ENCODE measurements at regions not wholly inside any gene's neighbourhood (a gene's known extent, or its start where the extent isn't known, plus 50 kb on each side); places are given as distances from the start of the nearest gene placed in this dataset.

DNA sequence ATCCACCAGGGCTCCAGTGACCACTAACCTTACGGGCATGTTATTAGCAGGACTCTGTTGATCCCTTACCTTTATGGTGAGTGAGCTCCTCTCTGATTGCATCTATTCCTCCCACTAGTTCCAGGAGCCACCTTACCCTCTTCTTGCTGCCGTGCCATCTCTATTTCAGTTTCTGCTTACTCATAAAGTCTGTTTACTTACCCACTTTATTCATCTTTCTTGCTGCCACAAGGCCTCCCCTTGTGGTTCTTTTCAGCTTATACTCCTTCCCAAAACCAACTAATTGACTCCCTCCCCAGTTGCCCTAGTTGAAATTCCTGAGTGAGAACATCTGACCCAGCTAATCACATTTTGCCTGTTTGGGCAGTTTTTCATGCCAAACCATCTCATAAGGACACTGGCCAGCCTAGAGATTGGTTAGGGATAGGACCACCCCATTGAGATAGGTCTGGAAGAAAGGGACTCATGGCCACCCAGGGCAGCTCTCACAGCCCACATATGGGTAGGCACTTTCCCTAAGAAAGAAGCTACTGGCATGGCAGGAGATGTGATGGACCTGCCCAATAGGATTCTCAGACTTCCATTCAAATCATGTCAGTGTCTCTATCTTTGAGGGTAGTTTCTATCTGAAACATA is 412.7 kb downstream of the EFNA5 start:
- no peak for DNase-seq

DNA sequence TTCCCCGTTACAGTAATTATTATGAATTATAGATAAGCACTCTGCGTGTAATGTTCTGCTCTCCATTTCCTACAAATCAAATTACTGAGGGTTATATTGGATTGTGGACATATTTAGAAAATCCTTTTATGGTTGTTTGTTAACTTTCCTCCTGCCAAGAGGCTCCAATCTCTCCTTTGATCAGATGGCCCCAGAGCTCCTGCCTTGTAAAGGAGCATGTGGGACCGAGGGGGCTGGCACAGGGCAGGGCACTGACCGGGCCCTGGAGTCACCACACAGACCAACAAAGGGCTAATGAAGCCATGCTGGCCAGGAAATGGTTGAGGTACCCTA is 415.9 kb downstream of the EFNA5 start:
- no peak for DNase-seq

DNA sequence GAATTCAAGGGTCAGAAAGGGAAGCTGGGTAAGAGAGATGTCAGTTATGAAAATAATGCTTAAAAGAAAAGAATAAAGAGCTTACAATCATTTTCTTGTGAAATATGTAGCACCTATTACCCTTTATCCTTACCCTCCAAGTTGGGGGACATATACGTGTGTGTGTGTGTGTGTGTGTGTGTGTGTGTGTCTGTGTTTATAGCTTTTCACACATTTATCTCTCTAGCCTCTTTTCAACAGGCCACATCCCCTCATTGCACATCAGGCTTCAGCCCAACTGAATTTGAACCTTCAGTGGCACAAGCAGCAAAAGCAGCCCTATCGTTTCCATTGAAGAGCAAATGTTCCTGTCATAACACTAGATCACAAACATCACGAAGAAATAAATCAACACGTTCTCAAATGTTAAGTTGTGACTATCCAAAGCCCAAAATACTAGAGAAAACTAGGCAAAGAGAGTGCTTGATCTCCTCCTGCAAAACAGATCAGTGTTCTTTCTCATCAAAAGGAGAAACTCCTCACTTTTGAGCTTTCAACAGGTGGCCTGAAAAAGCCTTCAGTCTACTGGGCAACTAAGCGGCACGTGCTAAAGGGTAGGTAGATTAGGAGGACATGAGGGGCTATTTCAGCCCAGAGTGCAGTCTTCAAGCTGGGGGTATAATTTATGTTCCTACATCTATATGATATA is 416.4 kb downstream of the EFNA5 start:
- no peak for DNase-seq

DNA sequence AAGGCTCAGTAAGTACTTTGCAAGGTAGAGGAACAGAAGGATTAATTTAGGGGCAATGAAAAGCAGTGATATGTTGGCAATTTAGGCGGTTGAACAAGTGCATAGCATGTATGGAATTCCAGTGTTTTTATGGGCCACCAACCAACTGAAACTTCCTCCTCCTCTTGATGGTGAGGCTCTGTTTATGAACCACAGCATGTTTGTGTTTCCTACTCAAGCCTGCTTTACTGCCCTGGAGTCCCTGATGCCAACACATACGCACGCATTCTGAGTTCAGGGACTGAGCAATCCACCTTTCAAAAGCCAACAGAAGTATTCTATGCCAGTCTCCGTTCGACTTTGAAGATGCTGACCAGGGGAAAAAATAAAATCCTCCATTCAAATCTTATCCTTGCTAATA is 417.5 kb downstream of the EFNA5 start:
- DNase-seq, result no peak

DNA sequence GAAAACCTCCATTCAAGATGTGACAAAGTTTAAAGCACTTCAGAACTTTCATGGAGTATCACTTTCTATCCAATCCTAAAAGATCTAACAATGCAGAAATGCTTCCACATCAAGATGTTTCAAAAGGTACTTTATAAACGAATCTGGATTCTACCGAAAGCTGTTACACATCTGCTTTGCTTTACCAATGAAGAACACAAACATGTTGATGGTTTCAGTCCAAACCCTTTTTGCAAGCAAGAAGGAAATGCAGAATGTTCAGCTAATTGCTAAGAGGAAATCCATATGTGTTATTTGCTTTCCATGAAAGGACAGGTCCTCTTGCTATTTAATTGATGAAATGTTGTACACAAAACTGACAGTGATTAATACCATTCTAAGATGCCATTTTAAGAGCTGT is 419.6 kb downstream of the EFNA5 start:
- no peak for DNase-seq

DNA sequence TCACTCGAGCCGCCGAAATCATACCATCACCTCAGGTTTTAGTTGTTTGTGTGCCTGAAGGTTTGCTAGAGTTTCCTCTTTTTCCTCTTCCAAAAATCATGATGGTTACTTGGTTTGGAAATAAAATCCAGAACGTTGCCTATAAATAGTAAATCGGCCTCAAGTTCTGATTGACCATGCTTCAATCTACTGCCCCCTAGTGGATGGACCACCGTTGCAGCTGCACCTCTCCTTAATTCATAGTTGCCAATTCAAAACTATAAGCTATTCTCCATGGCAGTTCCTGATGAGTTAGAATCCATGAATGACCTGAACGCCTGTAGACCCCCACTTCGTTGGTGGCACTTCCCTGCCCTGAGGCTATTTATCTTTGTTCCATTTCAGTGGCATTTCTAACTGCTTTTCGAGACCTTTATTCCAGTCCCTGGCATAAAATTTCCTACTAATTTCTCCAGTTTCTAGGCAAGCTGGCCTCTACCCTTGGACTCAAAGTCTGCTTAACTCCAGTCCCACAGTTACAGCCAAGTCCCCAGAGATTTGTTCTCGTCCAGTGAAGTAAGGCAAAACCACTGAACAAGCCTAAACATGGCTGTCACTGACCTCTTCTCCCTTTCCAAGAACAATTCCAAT is 422.6 kb downstream of the EFNA5 start:
- peak; percentile 50 for DNase-seq

DNA sequence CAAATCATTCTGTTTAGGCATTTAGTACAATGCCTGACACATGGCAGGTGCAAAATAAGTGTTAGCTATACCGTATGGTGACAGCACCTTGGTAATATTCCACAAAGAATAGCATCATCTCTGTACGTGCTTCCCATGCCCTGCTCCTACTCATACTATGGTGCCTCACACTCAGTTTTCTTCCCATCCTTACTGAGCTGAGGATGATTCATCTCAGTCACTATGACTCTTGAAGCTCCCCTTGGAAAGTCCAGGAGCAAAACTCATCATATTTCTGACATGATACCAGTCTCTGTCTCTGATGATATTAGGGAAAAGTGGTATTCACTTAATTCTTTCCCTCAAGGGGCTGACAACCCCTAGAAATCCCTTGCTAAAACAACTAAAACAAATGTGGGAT is 423.3 kb downstream of the EFNA5 start:
- DNase-seq, result no peak

DNA sequence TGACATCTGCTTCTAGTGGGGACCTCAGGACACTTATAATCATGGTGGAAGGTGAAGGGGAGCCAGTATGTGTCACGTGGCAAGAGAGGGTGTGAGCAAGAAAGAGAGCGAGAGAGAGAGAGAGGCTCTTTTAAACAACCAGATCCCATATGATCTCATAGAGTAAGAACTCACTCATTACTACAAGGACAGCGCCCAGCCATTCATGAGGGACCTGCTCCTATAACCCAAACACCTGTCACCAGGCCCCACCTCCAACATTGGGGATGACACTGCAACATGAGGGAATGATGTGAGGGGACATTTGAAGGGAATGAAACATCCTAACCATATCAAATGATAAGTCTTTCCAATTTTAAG is 427.5 kb downstream of the EFNA5 start:
- DNase-seq, result no peak

DNA sequence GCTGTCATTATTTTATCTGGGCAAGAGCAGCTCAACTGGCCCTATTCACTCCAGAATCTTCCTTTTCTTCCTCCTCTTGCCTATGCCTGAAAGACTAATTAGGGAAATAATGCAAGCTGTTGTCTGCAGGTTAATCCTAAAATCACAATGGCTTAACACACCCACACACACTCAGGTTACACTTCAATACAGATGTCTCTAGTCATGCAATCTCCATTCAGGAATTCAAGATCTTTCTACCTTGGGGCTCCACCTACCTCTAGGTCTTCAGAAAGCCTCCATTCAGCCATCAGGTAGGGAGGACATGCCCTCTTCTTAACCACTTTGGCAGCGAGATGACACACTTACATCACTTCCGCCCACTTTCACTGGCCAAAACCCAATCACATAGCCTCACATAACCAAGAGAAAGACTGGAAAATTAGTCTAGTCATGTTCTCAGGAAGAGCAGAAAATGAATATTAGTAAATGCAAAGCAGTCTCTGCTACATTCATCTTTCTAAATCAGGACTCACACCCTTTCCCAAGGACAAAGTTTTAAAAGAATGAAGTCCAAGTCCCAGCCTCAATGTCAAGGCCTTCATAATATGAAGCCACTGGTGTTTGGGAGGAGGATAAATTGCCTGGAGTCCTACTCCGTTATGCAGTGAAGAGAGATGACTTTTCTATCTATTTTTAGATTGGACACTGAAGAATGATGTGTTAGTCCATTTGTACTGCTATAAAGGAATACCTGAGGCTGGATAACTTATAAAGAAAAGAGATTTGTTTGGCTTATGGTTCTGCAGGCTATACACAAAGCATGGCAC is 428.1 kb downstream of the EFNA5 start:
- DNase-seq, result no peak

DNA sequence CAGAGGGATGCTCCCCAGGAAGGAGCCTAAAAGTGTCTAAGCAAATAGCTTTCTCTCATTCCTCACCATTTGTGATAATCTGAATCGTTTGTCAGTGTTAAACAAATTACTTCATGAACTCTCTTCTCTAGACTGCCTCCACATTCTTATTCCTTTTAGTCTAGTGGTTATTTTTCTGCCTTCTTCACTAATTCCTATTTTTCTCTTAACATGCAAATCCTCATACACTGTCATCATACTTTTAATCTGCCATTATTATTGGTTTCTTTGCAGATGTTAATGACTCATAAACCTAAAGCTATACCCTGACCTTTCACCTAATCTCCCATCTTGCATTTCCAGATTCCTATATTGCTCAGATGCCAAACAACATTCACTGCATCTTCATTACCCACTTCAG is 428.9 kb downstream of the EFNA5 start:
- no peak for DNase-seq

DNA sequence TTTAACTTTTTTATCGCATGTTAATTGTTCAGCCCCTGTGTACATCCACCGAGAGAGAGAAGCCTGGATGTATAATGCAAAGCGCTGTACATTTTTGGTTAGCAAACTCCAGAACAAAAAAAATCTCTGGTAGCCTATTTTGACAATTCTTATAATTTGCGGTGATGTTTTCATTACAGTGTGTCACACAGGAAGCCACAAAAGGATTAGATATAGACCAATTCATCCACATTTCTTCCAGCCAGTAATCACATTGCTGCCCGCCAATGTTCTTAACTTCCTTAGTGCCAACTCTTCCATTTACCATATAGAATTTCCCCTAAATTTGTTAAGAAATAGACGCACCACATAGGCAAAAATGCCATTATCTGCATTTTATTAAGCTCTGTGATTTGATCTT is 435.6 kb downstream of the EFNA5 start:
- no peak for DNase-seq

DNA sequence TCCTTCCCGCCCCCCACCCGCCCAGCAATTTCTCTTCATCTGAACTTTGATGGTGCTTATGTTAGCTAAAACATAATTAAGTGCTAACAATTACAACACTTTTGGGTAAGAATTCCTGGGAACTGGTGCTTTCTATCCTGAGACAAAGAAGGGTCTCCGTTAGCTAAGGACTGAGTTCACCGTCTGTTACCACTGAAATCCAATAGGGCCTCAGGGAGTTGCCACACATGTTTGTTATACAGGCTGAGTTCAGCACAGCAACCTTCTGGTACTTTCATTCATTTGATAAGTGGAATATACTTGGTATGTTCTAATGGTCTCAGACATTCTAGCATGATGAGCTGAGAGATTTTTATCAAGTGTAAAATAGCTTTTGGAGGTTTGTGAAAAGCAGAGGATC is 437.9 kb downstream of the EFNA5 start:
- no peak for DNase-seq

DNA sequence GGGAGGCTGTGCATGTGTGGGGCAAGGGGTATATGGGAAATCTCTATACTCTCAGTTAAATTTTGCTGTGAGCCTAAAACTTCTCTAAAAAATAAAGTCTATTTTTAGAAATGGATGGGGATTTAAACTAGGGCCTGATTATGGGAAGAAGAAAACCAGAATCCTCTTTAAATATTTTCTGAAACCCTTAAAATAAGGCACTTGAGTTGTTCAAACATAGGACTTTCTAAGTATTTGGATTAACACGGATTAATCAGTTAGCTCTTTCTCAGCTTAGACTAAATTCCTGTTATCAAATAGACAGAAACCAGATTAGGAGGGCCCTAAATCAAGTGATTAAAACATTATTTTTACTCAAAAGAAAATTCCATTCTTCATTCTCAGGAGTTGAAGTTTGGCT is 438.4 kb downstream of the EFNA5 start:
- no peak for DNase-seq

DNA sequence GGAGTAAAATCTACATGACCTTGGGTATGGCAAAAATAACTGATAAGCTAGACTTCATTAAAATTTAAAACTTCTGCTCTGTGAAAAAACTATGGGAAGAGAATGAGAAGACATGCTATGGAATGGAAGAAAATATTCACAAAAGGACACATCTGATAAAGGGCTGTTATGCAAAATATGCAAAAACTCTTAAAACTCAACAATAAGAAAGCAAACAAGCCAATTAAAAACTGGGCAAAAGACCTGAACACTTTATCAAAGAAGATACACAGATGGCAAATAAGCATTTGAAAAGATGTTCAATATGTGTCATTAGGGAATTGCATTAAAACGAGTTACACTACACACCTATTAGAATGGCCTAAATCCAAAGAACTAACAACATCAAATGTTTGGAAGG is 439.5 kb downstream of the EFNA5 start:
- no peak for DNase-seq

DNA sequence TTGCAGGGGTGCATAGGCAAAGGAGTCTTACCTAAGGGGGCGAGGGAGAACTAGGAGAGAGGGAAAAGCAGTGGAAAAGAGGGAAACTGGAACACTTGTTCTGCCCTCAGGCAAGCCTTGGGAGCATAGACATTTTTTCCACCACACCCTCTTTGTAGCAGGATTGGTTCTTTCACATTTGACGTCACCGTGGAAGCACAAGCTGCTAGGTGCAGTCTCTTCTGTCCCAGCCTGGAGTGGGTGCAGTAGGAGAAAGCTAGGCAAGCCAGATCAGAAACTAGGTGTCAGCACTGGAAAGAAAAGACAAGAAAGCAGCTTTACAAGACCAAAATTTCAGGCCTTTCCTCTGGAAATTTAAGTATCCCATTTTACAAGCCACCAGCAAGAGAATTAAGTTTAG is 440.4 kb downstream of the EFNA5 start:
- no peak for DNase-seq

DNA sequence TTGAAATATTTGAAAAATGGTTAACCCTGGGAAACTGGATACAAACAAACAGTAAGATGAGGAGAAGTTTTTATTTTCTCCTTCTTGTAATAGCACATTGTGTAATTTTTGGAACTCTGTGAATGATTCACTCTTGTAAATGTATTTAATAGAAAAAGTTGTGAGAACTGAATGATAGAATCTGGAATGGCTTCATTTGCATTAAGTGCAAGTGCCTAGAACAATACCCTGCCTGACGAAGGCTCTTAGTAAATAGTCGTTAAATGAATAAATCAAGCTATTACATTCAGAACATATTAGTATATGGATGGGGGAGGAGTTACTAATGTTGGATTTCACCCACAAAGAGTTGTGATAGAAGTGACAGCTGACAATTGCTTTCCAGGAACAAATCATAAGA is 442.5 kb downstream of the EFNA5 start:
- no peak for DNase-seq

DNA sequence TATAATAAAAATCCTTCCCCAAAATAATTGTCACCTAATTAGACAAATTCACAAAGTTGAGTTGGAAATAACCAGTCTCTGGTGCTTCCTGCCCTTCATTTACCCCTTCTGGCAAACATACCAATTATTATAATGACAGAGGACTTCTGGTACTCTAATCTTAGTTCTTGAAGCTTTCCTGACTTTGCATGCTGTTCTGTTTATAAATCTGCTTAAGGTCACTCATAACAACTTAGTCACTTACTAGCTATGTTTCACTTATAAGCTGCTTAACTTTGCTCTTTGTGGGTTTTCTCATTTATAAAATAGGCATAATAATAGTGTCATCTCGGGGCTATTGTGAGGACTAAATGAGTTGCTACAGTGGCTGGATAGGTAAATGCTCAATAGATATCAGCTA is 446.5 kb downstream of the EFNA5 start:
- no peak for DNase-seq

DNA sequence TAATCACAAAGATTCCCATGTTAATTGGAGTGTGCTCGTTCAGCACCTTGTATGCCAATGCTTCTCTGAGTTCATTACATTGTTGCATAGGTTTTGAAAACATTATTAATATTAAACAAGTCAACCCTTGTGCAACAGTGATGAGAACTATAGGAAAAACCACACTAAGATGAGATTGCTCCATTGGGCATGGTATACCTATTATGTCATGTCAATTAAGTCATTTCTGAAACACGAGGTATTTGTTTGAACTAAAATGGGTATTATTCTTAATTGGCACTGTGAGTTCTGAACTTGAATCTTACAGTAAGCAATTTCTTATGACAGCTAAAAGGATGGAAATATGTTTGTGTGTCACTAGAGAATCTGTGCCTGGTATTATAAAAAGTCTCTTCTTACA is 447.7 kb downstream of the EFNA5 start:
- DNase-seq, result no peak

DNA sequence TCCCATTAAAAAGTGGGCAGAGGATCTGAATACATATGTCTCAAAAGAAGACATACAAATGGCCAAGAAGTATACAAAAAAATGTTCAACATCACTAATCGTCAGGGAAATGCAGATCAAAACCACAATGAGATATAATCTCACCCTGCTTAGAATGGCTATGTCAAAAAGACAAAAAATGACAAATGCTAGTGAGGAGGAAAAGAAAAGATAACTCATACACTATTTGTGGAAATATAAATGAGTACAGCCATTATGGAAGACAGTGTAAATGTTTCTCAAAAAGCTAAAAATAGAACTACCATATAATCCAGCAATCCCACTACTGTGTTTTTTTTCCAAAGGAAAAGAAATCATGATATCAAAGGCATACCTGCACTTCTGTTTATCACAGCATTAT is 450.7 kb downstream of the EFNA5 start:
- no peak for DNase-seq

DNA sequence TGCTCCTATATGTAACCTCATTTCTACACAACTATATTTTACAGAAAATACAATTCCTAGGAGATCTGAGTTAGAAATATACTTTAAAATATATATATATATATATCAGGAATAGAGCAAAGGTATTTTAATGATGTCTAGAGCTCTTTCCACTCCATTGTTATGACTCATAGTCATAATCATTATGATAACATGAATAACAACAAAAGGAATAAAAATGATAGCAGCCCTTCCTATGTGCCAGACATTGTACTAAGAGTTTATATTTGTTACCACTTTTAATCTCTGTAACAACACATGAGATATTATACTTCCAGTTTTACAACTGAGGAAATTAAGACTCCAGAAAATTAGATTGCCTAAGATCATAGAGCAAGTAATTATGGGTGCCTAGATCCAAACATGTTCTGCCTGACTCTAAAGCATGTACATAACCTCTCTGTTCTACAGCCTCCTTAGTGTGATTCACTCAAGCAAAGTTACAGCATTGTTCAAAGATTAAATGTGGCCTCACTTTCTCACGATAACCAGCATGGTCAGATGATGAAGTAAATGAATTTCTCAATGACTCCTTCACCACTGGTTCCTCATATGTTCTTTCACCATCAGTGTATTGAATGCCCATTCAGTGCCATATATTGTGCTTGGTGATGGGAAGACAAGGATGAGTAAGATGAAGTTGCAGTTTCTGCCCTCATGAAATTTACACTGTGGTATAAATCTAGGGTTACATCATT is 452.1 kb downstream of the EFNA5 start:
- no peak for DNase-seq

DNA sequence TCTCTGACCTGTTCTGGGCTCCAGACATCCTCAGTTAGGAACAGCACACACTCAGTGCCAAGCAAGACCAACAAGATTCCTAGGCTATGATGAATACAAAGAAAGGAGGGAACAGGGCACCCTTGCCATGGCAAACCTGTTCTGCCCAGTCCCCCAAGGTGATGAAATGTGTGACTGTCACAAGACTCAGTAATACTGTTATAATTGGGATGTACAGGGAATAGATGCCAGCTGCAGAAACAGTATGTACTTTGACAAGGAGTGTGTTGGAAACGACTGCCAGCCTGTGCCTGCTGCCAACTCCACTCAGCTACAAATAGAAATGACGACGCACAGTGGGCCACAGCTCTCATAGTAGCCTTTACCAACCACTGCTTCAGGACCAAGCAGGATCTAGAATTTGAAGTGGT is 453.0 kb downstream of the EFNA5 start:
- DNase-seq, result peak; percentile 53

DNA sequence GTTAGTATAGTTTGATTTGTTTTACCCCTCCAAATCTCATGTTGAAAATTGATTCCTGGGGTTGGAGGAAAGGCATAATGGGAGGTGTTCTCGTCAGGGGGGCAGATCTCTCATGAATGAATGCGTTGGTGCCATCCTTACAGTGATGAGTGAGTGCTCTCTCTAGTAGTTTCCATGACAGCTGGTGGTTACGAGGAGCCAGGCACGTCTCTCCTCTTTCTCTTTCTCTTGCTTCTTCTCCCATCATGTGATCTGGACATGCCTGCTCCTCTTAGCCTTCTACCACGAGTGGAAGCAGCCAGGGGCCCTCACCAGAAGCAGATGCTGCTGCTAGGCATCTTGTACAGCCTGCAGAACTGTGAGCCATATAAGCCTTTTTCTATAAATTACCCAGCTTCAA is 454.1 kb downstream of the EFNA5 start:
- no peak for DNase-seq

DNA sequence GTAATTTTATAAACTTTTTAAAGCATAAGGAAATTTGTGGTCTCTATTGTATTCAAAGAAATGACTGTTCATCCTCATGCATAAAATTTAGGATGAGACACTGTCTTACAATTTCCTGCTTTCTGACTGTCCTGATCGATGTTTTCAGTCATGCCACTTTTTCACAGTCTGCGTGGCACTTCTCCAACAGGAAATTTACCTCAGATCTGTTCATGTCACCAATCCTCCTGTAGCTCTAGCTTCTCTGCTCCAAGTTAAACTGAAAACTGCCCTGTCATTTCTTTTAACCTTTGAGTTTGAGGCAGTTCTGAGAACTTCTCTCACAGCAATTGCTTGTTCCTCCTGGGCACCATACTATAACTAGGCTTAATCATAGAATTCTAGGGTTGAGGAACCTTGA is 455.1 kb downstream of the EFNA5 start:
- no peak for DNase-seq
